ENCODE measurements at regions not wholly inside any gene's neighbourhood (a gene's known extent, or its start where the extent isn't known, plus 50 kb on each side); places are given as distances from the start of the nearest gene placed in this dataset.

DNA sequence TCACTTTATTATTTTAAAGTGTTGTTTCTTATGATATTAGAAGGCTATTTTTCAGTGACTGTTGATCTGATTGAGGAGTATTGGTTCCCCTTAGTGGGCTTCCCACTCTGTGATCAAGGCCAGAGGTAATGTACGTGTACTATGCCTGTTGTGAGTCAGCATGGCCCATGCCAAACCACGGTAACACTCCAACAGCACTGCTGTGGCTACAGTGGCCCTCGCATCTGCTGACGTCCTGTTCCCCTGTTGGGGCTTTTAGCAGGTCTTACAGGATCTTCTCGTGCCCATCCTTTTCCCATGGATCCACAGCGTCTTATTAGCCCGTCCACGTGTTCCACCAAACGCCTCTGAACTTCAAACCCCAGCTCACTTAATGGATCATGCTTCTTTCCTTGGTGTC, 964.6 kb upstream of the CELF2 start (continued):
- no peak for TF ChIP-seq RELA (IDR thresholded peaks at IDR 0.05; ENCODE audit: borderline replicate concordance, partially characterized antibody)

GRCh38 chr10:10054466-10054865, 963.2 kb upstream of the CELF2 start:
- TF ChIP-seq ZZZ3 (IDR thresholded peaks at IDR 0.05; ENCODE audit: control insufficient read depth, insufficient read length, low read depth) (no peak), JUNB (IDR thresholded peaks at IDR 0.05) (no peak), HCFC1 (IDR thresholded peaks at IDR 0.05; ENCODE audit: low read length) (no peak), YY1 (IDR thresholded peaks at IDR 0.05; ENCODE audit: low read depth, low read length) (no peak), CREM (IDR thresholded peaks at IDR 0.05; ENCODE audit: low read depth) (no peak), CEBPB (IDR thresholded peaks at IDR 0.05; ENCODE audit: borderline replicate concordance in 1 of 2, low read depth in 2 of 2, low read length in 2 of 2) (no peak), SMARCA5 (IDR thresholded peaks at IDR 0.05) (no peak), MYC (IDR thresholded peaks at IDR 0.05; ENCODE audit: insufficient read depth, insufficient read length, insufficient replicate concordance, low read length, severe bottlenecking) (no peak), SREBF2 (IDR thresholded peaks at IDR 0.05; ENCODE audit: low read length) (no peak), POU2F2 (IDR thresholded peaks at IDR 0.05; ENCODE audit: borderline replicate concordance, low read depth, low read length) (no peak)
- TF ChIP-seq, protein P1, sequence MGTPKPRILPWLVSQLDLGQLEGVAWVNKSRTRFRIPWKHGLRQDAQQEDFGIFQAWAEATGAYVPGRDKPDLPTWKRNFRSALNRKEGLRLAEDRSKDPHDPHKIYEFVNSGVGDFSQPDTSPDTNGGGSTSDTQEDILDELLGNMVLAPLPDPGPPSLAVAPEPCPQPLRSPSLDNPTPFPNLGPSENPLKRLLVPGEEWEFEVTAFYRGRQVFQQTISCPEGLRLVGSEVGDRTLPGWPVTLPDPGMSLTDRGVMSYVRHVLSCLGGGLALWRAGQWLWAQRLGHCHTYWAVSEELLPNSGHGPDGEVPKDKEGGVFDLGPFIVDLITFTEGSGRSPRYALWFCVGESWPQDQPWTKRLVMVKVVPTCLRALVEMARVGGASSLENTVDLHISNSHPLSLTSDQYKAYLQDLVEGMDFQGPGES (IDR thresholded peaks at IDR 0.05), result no peak
- Histone ChIP-seq H3K4me1 (ENCODE audit: control insufficient read depth, insufficient read depth, low read length) (no peaks in the 10 kb centered on the region), H2AFZ (ENCODE audit: control insufficient read depth, low read depth, low read length) (no peak overlapping the region), H3K27me3 (replicated peaks in 1 of 2; ENCODE audit: control insufficient read depth in 2 of 2, insufficient read depth in 2 of 2, low read length in 1 of 2) (no peaks in the 10 kb centered on the region), H3K4me2 (ENCODE audit: control insufficient read depth, insufficient read depth) (no peak overlapping the region), H3K79me2 (ENCODE audit: control insufficient read depth, insufficient read depth, low read length) (no peaks in the 10 kb centered on the region), H4K20me1 (ENCODE audit: control insufficient read depth, insufficient read depth) (no peaks in the 10 kb centered on the region), H3K36me3 (ENCODE audit: control insufficient read depth in 2 of 2, insufficient read depth in 2 of 2, low read length in 1 of 2) (no peaks in the 10 kb centered on the region), H3K9ac (ENCODE audit: control insufficient read depth, insufficient read depth, low read length) (no peak overlapping the region), H3K4me3 (no peak overlapping the region), H3K27ac (ENCODE audit: control insufficient read depth, insufficient read depth) (no peak overlapping the region), H3K9me3 (replicated peaks; ENCODE audit: control insufficient read depth, insufficient read depth, low read length) (no peaks in the 10 kb centered on the region)
- ChIA-PET CTCF (interaction anchor here (0.7 kb wide), 1 partner anchor 9 kb away, joined by 3 read pairs; no protein-coding TSS in a partner anchor), RAD21 (ENCODE audit: unreplicated experiment) (no interaction called here), POLR2A (no interaction called here), SMC1A (ENCODE audit: uncharacterized antibody, unreplicated experiment) (no interaction called here)
- no peak for ATAC-seq
- WGBS (ENCODE audit: insufficient coverage, insufficient replicate concordance, low lambda C conversion rate, missing lambda C conversion rate), result 16% methylated on average over 7 of the region's 7 CpGs
- BruUV-seq (replicated peaks), result no TSS peak
- in situ Hi-C loops (cut with MboI) (no loop called here), intact Hi-C loops (cut with micrococcal nuclease; ENCODE audit: unreplicated experiment) (no loop called here)
- FAIRE-seq, result no peak
- DNase-seq (ENCODE audit: low read depth, low spot score), result no peak
